HEK293T (cell line): ENCODE measurements at regions not wholly inside any gene's neighbourhood (a gene's known extent, or its start where the extent isn't known, plus 50 kb on each side); places are given as distances from the start of the nearest gene placed in this dataset.

ENCODE experiments used
- CTCF ChIA-PET: fragments of 350-600 bp; formaldehyde crosslinking; extraction: SDS; loops from one replicate; lab custom pipeline; 2021; ENCODE audit warnings: antibody characterized with exemption, inconsistent platforms; lab: Yijun Ruan, JAX
- POLR2A ChIA-PET: fragments of 350-600 bp; formaldehyde crosslinking; extraction: SDS; loops from one replicate; lab custom pipeline; 2020; ENCODE audit warnings: antibody characterized with exemption, inconsistent platforms; lab: Yijun Ruan, JAX
- DNase-seq: peaks from one replicate; pipeline ENCODE4 v3.0.0; 2012; ENCODE audit warnings: mixed read lengths; ENCODE audit errors: extremely low spot score
- ARNT ChIP-seq: fragments of 450-650 bp; IDR thresholded peaks from 2 replicates; pipeline ENCODE4 v1.6.1; 2017; ENCODE audit warnings: mild to moderate bottlenecking
- BHLHE40 ChIP-seq: fragments of 450-650 bp; IDR thresholded peaks from 2 replicates; pipeline ENCODE4 v1.6.1; 2016; ENCODE audit warnings: mild to moderate bottlenecking, moderate library complexity, borderline replicate concordance
- CTBP1 ChIP-seq: fragments of 450-650 bp; IDR thresholded peaks from 2 replicates; pipeline ENCODE4 v1.6.1; 2016; ENCODE audit warnings: borderline replicate concordance
- ELF4 ChIP-seq: fragments of 450-650 bp; IDR thresholded peaks from 2 replicates; pipeline ENCODE4 v1.6.1; 2017; ENCODE audit warnings: antibody characterized with exemption
- FOXA1 ChIP-seq: fragments of 450-650 bp; IDR thresholded peaks from 2 replicates; pipeline ENCODE4 v1.6.1; 2016; ENCODE audit warnings: mild to moderate bottlenecking
- FOXK2 ChIP-seq: fragments of 450-650 bp; IDR thresholded peaks from 2 replicates; pipeline ENCODE4 v1.6.1; 2016; ENCODE audit warnings: mild to moderate bottlenecking
- FOXM1 ChIP-seq: fragments of 450-650 bp; IDR thresholded peaks from 2 replicates; pipeline ENCODE4 v1.6.1; 2017; ENCODE audit warnings: mild to moderate bottlenecking, borderline replicate concordance
- HDGF ChIP-seq: fragments of 450-650 bp; IDR thresholded peaks from 2 replicates; pipeline ENCODE4 v1.6.1; 2017; ENCODE audit warnings: antibody characterized with exemption, borderline replicate concordance
- L3MBTL2 ChIP-seq: fragments of 450-650 bp; conservative IDR thresholded peaks from 2 replicates; pipeline ENCODE4 v1.6.1; 2016; ENCODE audit warnings: mild to moderate bottlenecking
- LEF1 ChIP-seq: fragments of 450-650 bp; IDR thresholded peaks from 2 replicates; pipeline ENCODE4 v1.6.1; 2017; ENCODE audit warnings: mild to moderate bottlenecking, borderline replicate concordance
- NFRKB ChIP-seq: fragments of 450-650 bp; IDR thresholded peaks from 2 replicates; pipeline ENCODE4 v1.6.1; 2016; ENCODE audit warnings: mild to moderate bottlenecking, moderate library complexity
- PKNOX1 ChIP-seq: fragments of 450-650 bp; IDR thresholded peaks from 2 replicates; pipeline ENCODE4 v1.6.1; 2016
- SP1 ChIP-seq: fragments of 450-650 bp; IDR thresholded peaks from 2 replicates; pipeline ENCODE4 v1.6.1; 2017
- SUZ12 ChIP-seq: fragments of 450-650 bp; IDR thresholded peaks from 2 replicates; pipeline ENCODE4 v1.6.1; 2016; ENCODE audit warnings: mild to moderate bottlenecking
- TARDBP ChIP-seq: fragments of 450-650 bp; IDR thresholded peaks from 2 replicates; pipeline ENCODE4 v1.6.1; 2016
- ZNF384 ChIP-seq: fragments of 450-650 bp; IDR thresholded peaks from 2 replicates; pipeline ENCODE4 v1.6.1; 2016

- CTCF ChIA-PET = interaction anchor here (0.5 kb wide), 1 partner anchor 232 kb away, joined by 3 read pairs; no protein-coding TSS in a partner anchor
- POLR2A ChIA-PET = no interaction called here
- TF ChIP-seq FOXK2 (no peak), FOXA1 (no peak)
- no peak for DNase-seq
Observed at GRCh38 chr3:177470197-177470941, 273.1 kb upstream of the TBL1XR1 start.

- DNase-seq = no peak
- ChIA-PET CTCF (no interaction called here), POLR2A (no interaction called here)
- no peak for TF ChIP-seq CTBP1
- no peak for TF ChIP-seq BHLHE40
- TF ChIP-seq L3MBTL2 = no peak
- TF ChIP-seq NFRKB = no peak
- TF ChIP-seq PKNOX1 = no peak
- no peak for TF ChIP-seq ELF4
- no peak for TF ChIP-seq FOXA1
- no peak for TF ChIP-seq LEF1
- TF ChIP-seq FOXK2 = no peak
- no peak for TF ChIP-seq SP1
- no peak for TF ChIP-seq FOXM1
- TF ChIP-seq SUZ12 = no peak
- no peak for TF ChIP-seq TARDBP
- no peak for TF ChIP-seq HDGF
- TF ChIP-seq ARNT = no peak
- no peak for TF ChIP-seq ZNF384
Observed at GRCh38 chr3:177471733-177472480, 274.6 kb upstream of the TBL1XR1 start.

- TF ChIP-seq TARDBP = no peak
- no peak for TF ChIP-seq SP1
- no peak for TF ChIP-seq FOXM1
- TF ChIP-seq PKNOX1 = no peak
- TF ChIP-seq CTBP1 = no peak
- TF ChIP-seq NFRKB = no peak
- ChIA-PET POLR2A (no interaction called here), CTCF (no interaction called here)
- no peak for DNase-seq
Observed at GRCh38 chr3:177473184-177473583, 275.9 kb upstream of the TBL1XR1 start.

GRCh38 chr3:177473903-177474302 is 276.6 kb upstream of the TBL1XR1 start:
- ChIA-PET CTCF (no interaction called here), POLR2A (no interaction called here)
- TF ChIP-seq PKNOX1 (no peak), ZNF384 (no peak), ARNT (no peak), CTBP1 (no peak), FOXK2 (no peak), L3MBTL2 (no peak), FOXA1 (no peak), ELF4 (no peak)
- DNase-seq = no peak

- ChIA-PET POLR2A (no interaction called here), CTCF (no interaction called here)
- no peak for DNase-seq
- no peak for TF ChIP-seq L3MBTL2
- no peak for TF ChIP-seq FOXM1
- no peak for TF ChIP-seq PKNOX1
- no peak for TF ChIP-seq BHLHE40
- no peak for TF ChIP-seq TARDBP
- no peak for TF ChIP-seq SP1
- TF ChIP-seq FOXA1 = no peak
- TF ChIP-seq CTBP1 = no peak
- TF ChIP-seq NFRKB = no peak
- no peak for TF ChIP-seq SUZ12
- no peak for TF ChIP-seq FOXK2
- no peak for TF ChIP-seq HDGF
- TF ChIP-seq ZNF384 = no peak
- no peak for TF ChIP-seq ARNT
- no peak for TF ChIP-seq LEF1
- TF ChIP-seq ELF4 = no peak
Observed at GRCh38 chr3:177474652-177475355, 277.5 kb upstream of the TBL1XR1 start.
